Esophagus muscularis mucosa (tissue), 4 donors: ENCODE measurements at regions not wholly inside any gene's neighbourhood (a gene's known extent, or its start where the extent isn't known, plus 50 kb on each side); places are given as distances from the start of the nearest gene placed in this dataset.

Experiments
- DNase-seq: peaks from one replicate; pipeline ENCODE4 v3.0.0-alpha.2; 2017; ENCODE audit errors: extremely low spot score
- H3K27ac ChIP-seq, 4 donors: fragments of 200-600 bp; sonication (generic); replicated peaks in 1 of 4; 1 replicate in 3 of 4; 2 replicates in 1 of 4; pipeline ENCODE4 v1.5.1; 2016 to 2019; ENCODE audit warnings: mild to moderate bottlenecking in 1 of 4
- H3K27me3 ChIP-seq, 4 donors: fragments of 200-600 bp; sonication (generic); one replicate each; pipeline versions ENCODE4 v1.5.1 to v1.6.0; 2016 to 2019
- H3K36me3 ChIP-seq, 4 donors: fragments of 200-600 bp; sonication (generic); one replicate each; pipeline ENCODE4 v1.5.1; 2016 to 2019
- H3K4me1 ChIP-seq, 4 donors: fragments of 200-600 bp; sonication (generic); one replicate each; pipeline ENCODE4 v1.5.1; 2016 to 2019
- H3K4me3 ChIP-seq, 4 donors: fragments of 200-600 bp; sonication (generic); 1 replicate in 2 of 4; 2 replicates in 2 of 4; pipeline ENCODE4 v1.5.1; 2016 to 2019; ENCODE audit warnings: mild to moderate bottlenecking in 4 of 4, moderate library complexity in 1 of 4
- H3K9me3 ChIP-seq, 4 donors: fragments of 200-600 bp; sonication (generic); 1 replicate in 3 of 4; 2 replicates in 1 of 4; pipeline ENCODE4 v1.5.1; 2016 to 2019
- EP300 ChIP-seq: sonication (generic); formaldehyde crosslinking; IDR thresholded peaks from one replicate; pipeline ENCODE4 v1.6.1; 2017; ENCODE audit warnings: antibody characterized with exemption
- POLR2A ChIP-seq: fragments of 450-650 bp; IDR thresholded peaks from one replicate; pipeline ENCODE4 v1.6.1; 2017; ENCODE audit warnings: antibody characterized with exemption, moderate library complexity, mild to moderate bottlenecking, low read depth
- POLR2AphosphoS5 ChIP-seq, 2 donors: sonication (generic); formaldehyde crosslinking; IDR thresholded peaks; one replicate each; pipeline ENCODE4 v1.6.1; 2017; ENCODE audit warnings: antibody characterized with exemption in 2 of 2
- WGBS: methylation state at CpG from one replicate; pipeline ENCODE4 v1.1.5; 2018; 5-methylcytosine and 5-hydroxymethylcytosine counted together
- intact Hi-C: fragments of 100-400 bp; cut with DNase I; formaldehyde crosslinking; loops from one replicate; pipeline ENCODE4 v1.15.1; 2023
- TF ChIP-seq, protein P1 (sequence below), 3 experiments: fragments of 200-600 bp in 2 of 3; fragments of 450-650 bp in 1 of 3; sonication (generic) in 2 of 3; IDR thresholded peaks; one replicate each; pipeline ENCODE4 v1.5.1; 2017 to 2019; ENCODE audit warnings: antibody characterized with exemption in 3 of 3, mild to moderate bottlenecking in 2 of 3, moderate library complexity in 1 of 3

DNA sequence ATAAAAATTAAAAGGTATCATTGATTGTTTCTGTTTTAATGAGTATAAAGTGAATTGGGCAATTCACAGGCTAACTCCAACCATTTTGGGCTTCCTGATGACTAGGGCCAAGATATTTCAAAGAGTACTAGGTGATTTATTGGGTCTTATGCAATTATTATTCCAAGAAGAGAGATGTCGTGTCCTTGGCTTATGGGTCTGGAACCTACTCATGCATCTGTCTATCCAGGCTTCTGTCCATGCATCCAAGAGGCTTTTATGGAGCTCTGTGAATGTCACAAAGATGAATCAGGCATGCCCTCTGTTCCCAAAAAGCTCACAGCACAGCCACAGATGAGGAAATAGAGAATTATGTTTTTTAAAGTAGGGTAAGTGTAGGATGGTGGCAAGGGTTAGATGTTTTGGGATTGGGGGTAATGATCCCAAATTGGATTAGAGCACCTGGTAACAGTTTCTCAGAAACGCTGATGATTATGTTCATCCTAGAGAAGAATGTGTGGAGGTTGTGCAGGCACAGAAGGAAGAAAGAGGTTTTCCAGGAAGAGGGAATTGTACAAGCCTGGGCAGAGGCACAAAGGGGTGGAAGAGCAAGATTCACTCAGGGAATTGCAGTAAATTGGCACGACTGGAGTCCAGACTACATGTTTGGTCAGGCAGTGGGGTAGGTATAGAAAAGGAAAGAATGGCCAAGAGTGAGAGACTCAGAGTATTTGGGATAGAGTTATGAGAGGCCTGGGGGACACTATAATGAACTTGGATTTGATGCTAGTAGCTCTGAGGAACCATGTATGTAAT is 83.0 kb upstream of the TNC start:
- H3K27me3 ChIP-seq: no peaks in the 10 kb centered on the region
- WGBS: 38% methylated on average over 3 of the region's 3 CpGs
- H3K4me1 ChIP-seq: peaks cover 0 to 36% (median 10%) of the 10 kb centered on the region in 4 donors
- H3K36me3 ChIP-seq: no peaks in the 10 kb centered on the region
- no peak overlapping the region for H3K4me3 ChIP-seq
- no peak for DNase-seq
- intact Hi-C loops: no loop called here
- peak in 1 of 2 donors; percentile 75 for TF ChIP-seq POLR2AphosphoS5 (IDR thresholded peaks at IDR 0.05)
- TF ChIP-seq, protein P1, sequence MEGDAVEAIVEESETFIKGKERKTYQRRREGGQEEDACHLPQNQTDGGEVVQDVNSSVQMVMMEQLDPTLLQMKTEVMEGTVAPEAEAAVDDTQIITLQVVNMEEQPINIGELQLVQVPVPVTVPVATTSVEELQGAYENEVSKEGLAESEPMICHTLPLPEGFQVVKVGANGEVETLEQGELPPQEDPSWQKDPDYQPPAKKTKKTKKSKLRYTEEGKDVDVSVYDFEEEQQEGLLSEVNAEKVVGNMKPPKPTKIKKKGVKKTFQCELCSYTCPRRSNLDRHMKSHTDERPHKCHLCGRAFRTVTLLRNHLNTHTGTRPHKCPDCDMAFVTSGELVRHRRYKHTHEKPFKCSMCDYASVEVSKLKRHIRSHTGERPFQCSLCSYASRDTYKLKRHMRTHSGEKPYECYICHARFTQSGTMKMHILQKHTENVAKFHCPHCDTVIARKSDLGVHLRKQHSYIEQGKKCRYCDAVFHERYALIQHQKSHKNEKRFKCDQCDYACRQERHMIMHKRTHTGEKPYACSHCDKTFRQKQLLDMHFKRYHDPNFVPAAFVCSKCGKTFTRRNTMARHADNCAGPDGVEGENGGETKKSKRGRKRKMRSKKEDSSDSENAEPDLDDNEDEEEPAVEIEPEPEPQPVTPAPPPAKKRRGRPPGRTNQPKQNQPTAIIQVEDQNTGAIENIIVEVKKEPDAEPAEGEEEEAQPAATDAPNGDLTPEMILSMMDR (IDR thresholded peaks at IDR 0.05): no peak
- H3K27ac ChIP-seq: peak overlapping the region in 1 of 4 donors; percentile 5
- H3K9me3 ChIP-seq: no peaks in the 10 kb centered on the region

DNA sequence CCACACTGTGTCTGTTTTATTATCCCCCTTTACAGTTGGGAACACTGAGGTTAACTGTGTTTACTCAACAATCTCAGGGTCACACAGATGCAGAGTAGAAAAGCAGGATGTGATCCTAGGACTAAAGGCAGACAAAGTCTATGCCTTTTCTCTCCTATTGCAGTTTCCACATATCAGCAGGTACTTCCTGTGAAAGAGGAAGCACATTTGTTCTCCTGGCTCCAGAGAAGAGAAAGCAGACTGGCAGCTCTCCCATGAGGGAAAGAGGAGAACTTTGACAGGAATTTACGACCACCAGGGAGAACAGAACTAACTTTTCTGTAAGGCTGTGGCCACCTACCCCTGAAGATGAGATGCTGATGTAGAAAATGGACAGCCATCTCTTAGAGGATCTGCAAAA is 84.2 kb upstream of the TNC start:
- Histone ChIP-seq H3K36me3 (no peaks in the 10 kb centered on the region), H3K27ac (no peak overlapping the region), H3K4me1 (peaks cover 0 to 34% (median 10%) of the 10 kb centered on the region in 4 donors), H3K9me3 (no peaks in the 10 kb centered on the region), H3K27me3 (no peaks in the 10 kb centered on the region), H3K4me3 (no peak overlapping the region)
- TF ChIP-seq EP300: no peak
- no peak for TF ChIP-seq POLR2A
- no peak for TF ChIP-seq POLR2AphosphoS5 (IDR thresholded peaks at IDR 0.05)
- TF ChIP-seq, protein P1 (IDR thresholded peaks at IDR 0.05): no peak
- intact Hi-C loops: no loop called here
- 60% methylated on average over 1 of the region's 1 CpG for WGBS
- no peak for DNase-seq

DNA sequence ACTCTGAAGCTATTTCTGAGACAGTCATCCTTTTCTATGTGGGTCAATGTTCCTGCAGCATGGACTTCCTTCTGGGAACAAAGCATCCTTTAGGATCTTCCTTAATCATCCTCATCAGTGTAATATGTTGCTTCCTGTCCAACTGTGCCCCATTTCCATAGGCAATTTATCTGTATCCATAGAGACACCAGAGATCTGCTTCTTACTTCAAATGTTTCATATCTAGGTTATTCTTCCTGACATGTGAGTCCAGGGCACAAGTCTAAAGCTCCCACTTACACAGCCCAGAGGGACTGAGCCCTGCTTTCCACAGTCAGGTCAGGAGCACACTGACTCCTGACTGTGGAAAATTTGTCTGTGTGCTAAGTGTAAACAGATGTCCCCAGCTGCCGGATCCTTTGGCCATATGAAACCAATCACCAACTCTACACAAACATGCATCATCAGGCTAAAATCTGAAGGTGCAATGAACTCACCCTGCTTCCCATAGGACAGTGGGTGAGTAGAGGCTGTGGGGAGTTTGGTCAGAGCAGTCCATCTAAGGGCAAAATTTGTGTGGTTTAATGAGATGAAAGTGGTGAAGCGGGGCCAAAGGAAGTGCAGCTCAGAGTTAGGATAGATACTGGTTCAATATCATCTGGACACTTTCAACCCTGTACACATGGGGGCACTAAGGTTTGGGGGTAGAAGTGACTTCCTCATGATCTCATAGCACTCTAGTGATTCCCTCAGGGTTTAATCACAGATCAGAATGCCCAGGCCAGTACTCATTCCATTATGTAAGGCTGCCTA is 85.2 kb upstream of the TNC start:
- intact Hi-C loops: no loop called here
- no peak for DNase-seq
- WGBS: 57% methylated on average over 2 of the region's 2 CpGs

DNA sequence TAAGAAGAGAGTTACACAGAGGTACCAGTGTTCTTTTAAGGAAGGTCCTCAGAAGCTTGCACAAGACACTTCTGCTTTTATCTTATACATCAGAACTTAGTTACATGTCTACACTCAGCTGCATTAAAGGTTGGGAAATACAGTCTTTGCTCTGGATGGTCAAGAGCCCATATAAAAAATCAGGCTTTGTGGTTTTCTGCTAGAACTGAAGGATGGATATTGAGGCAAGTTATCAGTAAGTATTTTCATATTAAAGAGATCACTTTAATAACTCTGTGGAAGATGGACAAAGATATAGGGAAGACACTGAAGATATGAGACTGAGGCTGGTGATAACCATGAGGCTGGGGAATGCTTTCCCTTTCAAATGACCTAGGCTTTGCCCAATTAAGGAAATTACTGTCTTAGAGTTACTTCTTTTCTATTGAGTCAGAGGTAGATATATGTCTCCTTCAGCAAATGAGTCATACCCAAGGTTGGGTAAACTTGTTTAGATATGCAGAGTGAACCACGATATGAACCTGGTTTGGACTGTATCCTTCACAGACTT is 87.0 kb upstream of the TNC start:
- H3K4me3 ChIP-seq: no peak overlapping the region
- 38% methylated on average over 1 of the region's 1 CpG for WGBS
- no peak for DNase-seq
- H3K36me3 ChIP-seq: no peaks in the 10 kb centered on the region
- no peak overlapping the region for H3K27ac ChIP-seq
- H3K4me1 ChIP-seq: peaks cover 0 to 20% (median 10%) of the 10 kb centered on the region in 4 donors
- H3K9me3 ChIP-seq: no peaks in the 10 kb centered on the region
- TF ChIP-seq POLR2AphosphoS5 (IDR thresholded peaks at IDR 0.05): no peak
- no peaks in the 10 kb centered on the region for H3K27me3 ChIP-seq
- intact Hi-C loops: loop anchor here (5.0 kb wide), 1 partner anchor 48 kb away; no protein-coding TSS in a partner anchor

More for the DNA sequence above, 85.2 kb upstream of the TNC start:
- Histone ChIP-seq H3K27me3 (no peaks in the 10 kb centered on the region), H3K27ac (no peak overlapping the region), H3K9me3 (no peaks in the 10 kb centered on the region), H3K4me3 (no peak overlapping the region), H3K36me3 (no peaks in the 10 kb centered on the region), H3K4me1 (peaks cover 0 to 25% (median 10%) of the 10 kb centered on the region in 4 donors)
- TF ChIP-seq EP300: no peak
- TF ChIP-seq POLR2AphosphoS5 (IDR thresholded peaks at IDR 0.05): peak in 1 of 2 donors; percentile 69

DNA sequence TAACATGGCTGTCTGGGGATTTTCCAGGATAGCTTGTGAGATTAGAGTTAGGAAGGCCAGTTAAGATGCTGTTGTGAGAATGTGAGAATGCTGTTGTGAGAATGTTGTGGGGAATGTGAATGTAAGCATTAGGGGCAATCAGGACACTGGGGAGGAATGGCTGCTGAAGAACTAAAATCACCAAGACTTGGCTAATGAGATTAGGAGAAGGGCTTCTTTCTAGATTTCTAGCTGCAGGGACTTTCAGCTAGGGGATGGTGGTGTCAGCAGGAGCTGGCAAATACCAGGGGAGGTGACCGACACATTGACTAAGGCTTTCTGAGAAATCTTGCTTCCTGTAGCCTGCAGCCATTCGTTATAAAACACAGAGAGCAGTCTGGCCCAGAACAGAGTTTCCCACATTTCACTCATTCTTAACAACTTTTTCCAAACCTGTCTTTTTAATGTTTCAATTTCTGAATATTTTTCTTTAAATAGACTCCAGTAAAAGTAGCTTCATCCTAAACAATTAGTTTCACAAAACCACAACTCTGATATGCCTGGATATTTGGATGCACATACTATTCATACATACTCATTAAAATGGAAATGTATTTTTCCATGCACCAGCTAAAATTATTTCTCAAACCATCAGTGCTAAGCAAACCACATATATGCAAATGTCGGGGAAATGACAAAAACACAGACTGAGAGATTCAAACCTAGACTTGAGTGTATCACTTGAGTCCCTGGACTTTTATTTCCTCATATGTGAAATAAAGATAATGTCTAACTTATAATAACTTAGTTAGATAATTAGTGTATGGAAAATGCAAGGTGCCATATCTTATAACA is 89.3 kb upstream of the TNC start:
- TF ChIP-seq POLR2A (no peak), EP300 (no peak), POLR2AphosphoS5 (IDR thresholded peaks at IDR 0.05) (no peak)
- TF ChIP-seq, protein P1 (IDR thresholded peaks at IDR 0.05): no peak
- no peak overlapping the region for H3K27ac ChIP-seq
- H3K27me3 ChIP-seq: no peaks in the 10 kb centered on the region
- no peak overlapping the region for H3K4me3 ChIP-seq
- H3K36me3 ChIP-seq: no peaks in the 10 kb centered on the region
- no peak for DNase-seq
- intact Hi-C loops: loop anchor here (5.0 kb wide), 1 partner anchor 50 kb away; no protein-coding TSS in a partner anchor
- no peaks in the 10 kb centered on the region for H3K9me3 ChIP-seq
- WGBS: 83% methylated on average over 3 of the region's 3 CpGs
- peaks cover 3 to 24% (median 15%) of the 10 kb centered on the region in 4 donors for H3K4me1 ChIP-seq
